ENCODE measurements at regions not wholly inside any gene's neighbourhood (a gene's known extent, or its start where the extent isn't known, plus 50 kb on each side); places are given as distances from the start of the nearest gene placed in this dataset.

DNA sequence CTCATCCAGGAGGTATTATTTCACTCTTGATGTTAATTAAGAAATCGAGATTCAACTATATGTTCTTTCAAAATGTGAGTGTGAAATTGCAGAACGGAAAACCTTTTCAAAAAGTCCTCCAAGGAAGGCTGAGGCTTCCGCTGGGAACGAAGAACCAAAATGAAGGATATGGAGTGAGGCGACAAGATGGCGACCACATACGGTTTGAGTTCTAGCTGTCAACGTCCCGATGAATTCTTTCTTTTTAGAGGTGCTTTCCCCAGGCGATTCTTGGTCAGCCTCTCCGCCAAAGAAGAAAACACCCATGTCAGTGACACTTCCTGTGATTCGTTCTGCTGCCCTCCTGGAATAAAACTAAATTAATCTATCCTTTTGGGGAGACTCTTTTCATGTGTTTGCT, 78.3 kb upstream of the ADAMTS16 start:
- Histone ChIP-seq H3K27ac (ENCODE audit: low read length) (no peak overlapping the region), H3K4me3 (ENCODE audit: low read length) (no peak overlapping the region), H3K27me3 (ENCODE audit: insufficient read depth, low read length) (no peaks in the 10 kb centered on the region), H3K4me1 (ENCODE audit: insufficient read depth, low read length) (no peaks in the 10 kb centered on the region), H3K9me3 (ENCODE audit: insufficient read depth, low read depth, low read length) (no peaks in the 10 kb centered on the region), H3K9ac (ENCODE audit: low read depth, low read length) (no peak overlapping the region), H3K36me3 (ENCODE audit: insufficient read depth, low read depth, low read length) (no peaks in the 10 kb centered on the region)

- H3K4me1 ChIP-seq (ENCODE audit: insufficient read depth, low read length), result no peaks in the 10 kb centered on the region
- H3K9ac ChIP-seq (ENCODE audit: low read depth, low read length), result no peak overlapping the region
- no peaks in the 10 kb centered on the region; the same call in 1 of the 2 replicates for H3K9me3 ChIP-seq (ENCODE audit: insufficient read depth, low read depth, low read length)
- no peak overlapping the region for H3K27ac ChIP-seq (ENCODE audit: low read length)
- H3K27me3 ChIP-seq (ENCODE audit: insufficient read depth, low read length), result no peaks in the 10 kb centered on the region
- H3K4me3 ChIP-seq (ENCODE audit: low read length), result no peak overlapping the region
- H3K36me3 ChIP-seq (ENCODE audit: insufficient read depth, low read depth, low read length), result no peaks in the 10 kb centered on the region
These were observed 77.4 kb upstream of the ADAMTS16 start for GRCh38 chr5:5062525-5063302.

DNA sequence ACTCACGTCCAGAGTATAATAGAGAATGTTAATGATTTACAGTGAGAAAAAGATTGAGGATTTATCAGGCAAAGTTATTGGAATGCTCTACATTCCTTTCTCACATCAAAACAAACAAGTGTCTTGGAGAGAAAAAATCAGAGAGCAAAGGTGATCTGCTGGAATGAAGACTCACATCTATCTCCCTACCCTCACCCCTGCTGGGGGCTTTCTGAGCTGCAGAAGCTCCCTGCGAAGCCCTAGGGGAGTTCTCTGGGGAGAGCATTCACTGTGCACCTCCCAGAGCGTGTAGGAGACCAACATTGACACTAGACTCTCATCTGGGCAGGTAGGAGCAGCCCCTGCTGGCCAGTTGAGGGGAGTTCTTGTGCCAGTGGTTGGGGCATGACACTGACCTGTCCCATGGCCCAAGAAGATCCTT, 76.6 kb upstream of the ADAMTS16 start:
- Histone ChIP-seq H3K36me3 (ENCODE audit: insufficient read depth, low read depth, low read length) (no peaks in the 10 kb centered on the region), H3K9ac (ENCODE audit: low read depth, low read length) (no peak overlapping the region), H3K9me3 (ENCODE audit: insufficient read depth, low read depth, low read length) (no peaks in the 10 kb centered on the region; the same call in 1 of the 2 replicates), H3K27me3 (ENCODE audit: insufficient read depth, low read length) (no peaks in the 10 kb centered on the region), H3K27ac (ENCODE audit: low read length) (no peak overlapping the region), H3K4me1 (ENCODE audit: insufficient read depth, low read length) (no peaks in the 10 kb centered on the region), H3K4me3 (ENCODE audit: low read length) (no peak overlapping the region)

- Histone ChIP-seq H3K36me3 (ENCODE audit: insufficient read depth, low read depth, low read length) (no peaks in the 10 kb centered on the region), H3K27me3 (ENCODE audit: insufficient read depth, low read length) (no peaks in the 10 kb centered on the region), H3K9me3 (ENCODE audit: insufficient read depth, low read depth, low read length) (no peaks in the 10 kb centered on the region; the same call in 1 of the 2 replicates), H3K4me1 (ENCODE audit: insufficient read depth, low read length) (no peaks in the 10 kb centered on the region; the same call in 1 of the 2 replicates), H3K9ac (ENCODE audit: low read depth, low read length) (no peak overlapping the region), H3K4me3 (ENCODE audit: low read length) (no peak overlapping the region), H3K27ac (ENCODE audit: low read length) (no peak overlapping the region)
These were observed 74.7 kb upstream of the ADAMTS16 start for GRCh38 chr5:5065472-5065871.

- H3K36me3 ChIP-seq (ENCODE audit: insufficient read depth, low read depth, low read length), result no peaks in the 10 kb centered on the region
- H3K27ac ChIP-seq (ENCODE audit: low read length), result no peak overlapping the region
- no peaks in the 10 kb centered on the region; the same call in 1 of the 2 replicates for H3K9me3 ChIP-seq (ENCODE audit: insufficient read depth, low read depth, low read length)
- no peaks in the 10 kb centered on the region; the same call in 1 of the 2 replicates for H3K4me1 ChIP-seq (ENCODE audit: insufficient read depth, low read length)
- no peaks in the 10 kb centered on the region for H3K27me3 ChIP-seq (ENCODE audit: insufficient read depth, low read length)
- H3K4me3 ChIP-seq (ENCODE audit: low read length), result no peak overlapping the region
- H3K9ac ChIP-seq (ENCODE audit: low read depth, low read length), result no peak overlapping the region
These were observed 73.6 kb upstream of the ADAMTS16 start for GRCh38 chr5:5066276-5067186.

- H3K9me3 ChIP-seq (ENCODE audit: insufficient read depth, low read depth, low read length), result no peaks in the 10 kb centered on the region; the same call in 1 of the 2 replicates
- no peaks in the 10 kb centered on the region; the same call in 1 of the 2 replicates for H3K4me1 ChIP-seq (ENCODE audit: insufficient read depth, low read length)
- no peak overlapping the region for H3K9ac ChIP-seq (ENCODE audit: low read depth, low read length)
- H3K27me3 ChIP-seq (ENCODE audit: insufficient read depth, low read length), result no peaks in the 10 kb centered on the region
- no peaks in the 10 kb centered on the region for H3K36me3 ChIP-seq (ENCODE audit: insufficient read depth, low read depth, low read length)
- H3K4me3 ChIP-seq (ENCODE audit: low read length), result no peak overlapping the region
- H3K27ac ChIP-seq (ENCODE audit: low read length), result no peak overlapping the region
These were observed 70.3 kb upstream of the ADAMTS16 start for GRCh38 chr5:5069851-5070250.

DNA sequence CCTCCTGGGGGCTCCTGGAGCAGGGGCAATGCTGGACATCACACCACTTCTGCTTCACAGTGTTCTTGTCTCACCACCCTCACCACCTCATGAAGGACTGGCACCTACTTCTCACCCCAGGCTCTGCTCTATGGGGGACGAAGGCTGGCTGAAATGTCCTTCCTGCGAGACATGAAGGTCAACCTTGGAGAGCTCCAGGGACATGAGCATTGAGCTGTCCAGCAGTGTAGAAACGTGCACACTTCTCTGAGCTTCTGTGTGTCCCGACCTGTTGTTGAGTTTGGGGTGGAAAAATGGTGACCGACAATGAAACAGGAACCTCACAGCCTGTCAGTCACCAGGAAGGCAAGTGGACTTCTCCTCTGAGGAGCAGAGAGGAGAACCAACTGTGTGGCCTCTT, 68.6 kb upstream of the ADAMTS16 start:
- H3K4me3 ChIP-seq (ENCODE audit: low read length), result no peak overlapping the region
- peaks cover 5% of the 10 kb centered on the region; the same call in 1 of the 2 replicates for H3K4me1 ChIP-seq (ENCODE audit: insufficient read depth, low read length)
- H3K9me3 ChIP-seq (ENCODE audit: insufficient read depth, low read depth, low read length), result no peaks in the 10 kb centered on the region; the same call in 1 of the 2 replicates
- no peak overlapping the region for H3K27ac ChIP-seq (ENCODE audit: low read length)
- no peaks in the 10 kb centered on the region for H3K27me3 ChIP-seq (ENCODE audit: insufficient read depth, low read length)
- no peak overlapping the region for H3K9ac ChIP-seq (ENCODE audit: low read depth, low read length)
- H3K36me3 ChIP-seq (ENCODE audit: insufficient read depth, low read depth, low read length), result no peaks in the 10 kb centered on the region

DNA sequence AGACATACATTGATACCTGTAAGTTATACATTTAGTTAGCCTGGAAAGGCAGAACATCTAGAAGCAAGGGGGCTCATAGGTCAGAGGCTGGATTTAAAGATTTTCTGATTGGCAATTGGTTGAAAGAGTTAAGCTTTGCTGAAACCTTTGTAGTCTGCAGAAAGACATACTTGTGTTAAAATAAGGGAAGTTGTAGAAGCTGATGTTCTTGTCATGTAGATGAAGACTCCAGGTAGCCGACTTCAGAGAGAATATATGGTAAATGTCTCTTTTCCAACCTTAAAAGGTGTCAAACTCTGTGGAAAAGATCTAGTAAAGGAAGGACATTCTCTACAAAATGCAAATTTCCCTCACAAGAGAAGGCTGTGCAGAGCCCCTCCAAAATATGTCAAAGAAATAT, 62.9 kb upstream of the ADAMTS16 start:
- H3K4me1 ChIP-seq (ENCODE audit: insufficient read depth, low read length), result peaks cover 30% of the 10 kb centered on the region
- peak overlapping the region; percentile 16; the same call in 1 of the 2 replicates for H3K4me3 ChIP-seq (ENCODE audit: low read length)
- no peaks in the 10 kb centered on the region for H3K9me3 ChIP-seq (ENCODE audit: insufficient read depth, low read depth, low read length)
- H3K27me3 ChIP-seq (ENCODE audit: insufficient read depth, low read length), result peaks cover 9% of the 10 kb centered on the region; the same call in 1 of the 2 replicates
- H3K9ac ChIP-seq (ENCODE audit: low read depth, low read length), result peak overlapping the region; percentile 45; the same call in 1 of the 2 replicates
- H3K36me3 ChIP-seq (ENCODE audit: insufficient read depth, low read depth, low read length), result no peaks in the 10 kb centered on the region
- H3K27ac ChIP-seq (ENCODE audit: low read length), result no peak overlapping the region

- Histone ChIP-seq H3K36me3 (ENCODE audit: insufficient read depth, low read depth, low read length) (no peaks in the 10 kb centered on the region), H3K27ac (ENCODE audit: low read length) (no peak overlapping the region), H3K9ac (ENCODE audit: low read depth, low read length) (peak overlapping the region; percentile 37; the same call in 1 of the 2 replicates), H3K4me3 (ENCODE audit: low read length) (peak overlapping the region; percentile 16; the same call in 1 of the 2 replicates), H3K9me3 (ENCODE audit: insufficient read depth, low read depth, low read length) (no peaks in the 10 kb centered on the region), H3K4me1 (ENCODE audit: insufficient read depth, low read length) (peaks cover 30% of the 10 kb centered on the region), H3K27me3 (ENCODE audit: insufficient read depth, low read length) (peaks cover 9% of the 10 kb centered on the region; the same call in 1 of the 2 replicates)
These were observed 61.9 kb upstream of the ADAMTS16 start for GRCh38 chr5:5078009-5078897.

DNA sequence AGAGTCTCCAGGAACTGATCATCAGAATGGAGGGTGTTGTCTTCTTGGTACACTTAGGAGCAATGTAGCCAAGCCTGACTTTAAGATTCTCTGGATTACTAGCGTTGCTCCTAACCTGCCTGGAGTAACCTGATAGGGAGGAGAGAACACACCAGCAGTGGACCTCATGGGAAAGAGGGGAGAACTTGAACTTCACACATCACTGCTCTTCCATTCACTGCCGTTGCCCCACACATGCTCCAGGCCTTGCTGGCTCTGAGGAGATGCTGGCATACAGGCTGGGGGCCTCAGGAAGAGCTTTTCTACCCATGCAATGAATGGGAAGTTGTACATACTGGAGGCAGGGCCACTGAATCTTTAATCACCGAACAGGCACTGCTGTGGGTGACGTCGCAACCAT, 60.3 kb upstream of the ADAMTS16 start:
- H3K9me3 ChIP-seq (ENCODE audit: insufficient read depth, low read depth, low read length), result no peaks in the 10 kb centered on the region
- H3K4me3 ChIP-seq (ENCODE audit: low read length), result no peak overlapping the region
- H3K36me3 ChIP-seq (ENCODE audit: insufficient read depth, low read depth, low read length), result no peaks in the 10 kb centered on the region
- peaks cover 30% of the 10 kb centered on the region for H3K4me1 ChIP-seq (ENCODE audit: insufficient read depth, low read length)
- H3K27me3 ChIP-seq (ENCODE audit: insufficient read depth, low read length), result peaks cover 9% of the 10 kb centered on the region; the same call in 1 of the 2 replicates
- H3K9ac ChIP-seq (ENCODE audit: low read depth, low read length), result no peak overlapping the region
- H3K27ac ChIP-seq (ENCODE audit: low read length), result no peak overlapping the region

GRCh38 chr5:5080790-5081189, 59.3 kb upstream of the ADAMTS16 start:
- peaks cover 9% of the 10 kb centered on the region; the same call in 1 of the 2 replicates for H3K27me3 ChIP-seq (ENCODE audit: insufficient read depth, low read length)
- H3K4me3 ChIP-seq (ENCODE audit: low read length), result no peak overlapping the region
- H3K27ac ChIP-seq (ENCODE audit: low read length), result no peak overlapping the region
- no peaks in the 10 kb centered on the region for H3K9me3 ChIP-seq (ENCODE audit: insufficient read depth, low read depth, low read length)
- no peak overlapping the region for H3K9ac ChIP-seq (ENCODE audit: low read depth, low read length)
- no peaks in the 10 kb centered on the region for H3K36me3 ChIP-seq (ENCODE audit: insufficient read depth, low read depth, low read length)
- H3K4me1 ChIP-seq (ENCODE audit: insufficient read depth, low read length), result peaks cover 34% of the 10 kb centered on the region

Measured in iPS-20b (cell line).